ENCODE measurements at regions not wholly inside any gene's neighbourhood (a gene's known extent, or its start where the extent isn't known, plus 50 kb on each side); places are given as distances from the start of the nearest gene placed in this dataset.

GRCh38 chr6:19424853-19425252 is 412.3 kb upstream of the ID4 start:
- DNase-seq = no peak

DNA sequence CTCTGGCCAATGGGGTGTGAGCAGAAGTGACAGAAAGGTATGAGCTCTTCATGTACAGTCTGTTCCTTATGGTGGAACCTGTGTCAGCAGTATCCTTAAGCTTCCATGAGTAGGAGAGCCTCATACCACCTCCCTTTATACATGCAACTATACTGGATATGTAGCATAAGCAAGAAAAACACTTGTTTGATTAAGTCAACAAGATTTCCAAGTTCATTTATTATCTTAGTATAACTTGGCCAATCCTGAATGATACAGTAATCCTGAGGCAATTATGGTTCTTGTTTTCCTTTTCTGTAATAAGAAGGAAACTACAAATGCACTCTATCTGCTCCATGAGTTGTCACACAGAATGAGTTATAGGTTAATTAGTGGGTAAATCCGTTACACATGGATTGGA is 409.6 kb upstream of the ID4 start:
- no peak for DNase-seq

- DNase-seq = no peak
Measured at GRCh38 chr6:19432966-19433498, 404.1 kb upstream of the ID4 start.

DNA sequence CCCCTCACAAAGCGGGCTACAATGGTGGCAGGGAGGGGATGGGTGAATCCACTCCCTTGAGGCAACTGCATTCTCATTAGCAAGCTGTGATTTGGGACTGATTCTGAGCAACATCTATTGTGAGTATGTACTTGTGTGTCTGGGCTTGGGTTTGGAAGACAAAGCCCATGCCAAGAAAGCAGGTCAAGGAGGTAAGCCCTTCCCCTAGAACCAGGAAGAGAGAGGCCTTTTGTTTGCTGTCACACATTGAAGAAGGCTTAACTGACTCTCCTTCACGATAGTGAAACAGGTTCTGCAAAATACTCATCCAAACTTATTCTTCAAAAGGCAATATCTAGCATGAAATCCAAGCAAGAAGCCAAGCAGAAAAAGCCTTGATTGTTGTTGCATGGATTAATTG is 403.1 kb upstream of the ID4 start:
- no peak for DNase-seq

GRCh38 chr6:19435755-19436154 is 401.4 kb upstream of the ID4 start:
- DNase-seq = no peak

DNA sequence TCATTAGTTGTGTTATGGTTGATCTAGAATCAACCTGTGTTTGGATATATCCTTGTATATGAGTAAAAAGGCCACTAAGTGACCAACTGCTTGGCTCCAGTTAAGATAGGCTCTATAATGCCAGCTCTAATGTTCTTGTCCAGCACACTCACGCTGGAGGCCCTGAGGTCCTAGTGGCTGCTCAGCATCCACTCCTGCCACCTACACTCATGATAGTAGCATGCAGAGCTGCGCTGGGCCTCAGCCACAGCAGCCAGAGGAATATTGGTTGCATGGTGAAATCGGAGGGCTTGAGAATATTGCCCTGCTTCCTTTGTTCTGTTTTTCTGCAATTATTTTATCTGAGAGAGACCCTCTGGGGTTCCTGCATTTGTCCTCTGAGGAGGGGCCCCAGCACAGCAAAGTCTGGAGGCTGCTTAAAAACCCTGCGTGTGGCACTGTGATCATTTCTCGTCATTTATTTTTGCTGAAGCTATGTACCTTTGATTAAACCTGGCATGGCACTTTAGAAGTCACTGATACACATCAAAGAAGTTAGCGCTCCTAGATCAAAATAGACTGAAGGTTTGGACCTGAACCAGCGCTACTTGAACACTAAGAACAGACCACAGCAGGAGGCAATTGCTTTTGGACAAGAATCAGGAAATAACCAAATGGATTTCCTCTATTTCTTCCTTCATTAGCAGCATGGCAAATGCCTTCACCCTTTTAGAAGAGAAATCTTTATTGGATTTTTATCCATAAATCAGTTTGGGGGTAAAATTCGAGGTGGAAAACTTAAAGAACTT is 398.4 kb upstream of the ID4 start:
- no peak for DNase-seq

DNA sequence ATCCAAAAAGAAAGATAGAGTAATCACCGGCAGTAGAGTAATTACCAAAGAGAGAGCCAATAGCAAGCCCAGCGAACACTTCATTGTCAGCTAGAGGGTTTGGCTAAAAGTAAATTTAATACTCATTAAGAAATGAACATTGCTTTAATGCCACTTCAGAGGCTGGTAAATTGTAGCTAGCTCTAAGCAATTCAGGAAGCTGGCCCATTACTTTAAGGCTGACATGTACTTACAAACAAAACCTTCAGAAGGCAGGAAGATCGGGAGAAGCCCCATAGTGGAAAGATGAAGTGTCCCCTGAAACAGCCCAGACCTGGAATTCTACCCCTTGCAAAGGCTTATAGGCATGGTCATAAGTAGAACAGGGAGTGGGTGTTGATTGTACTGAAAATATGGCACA is 396.6 kb upstream of the ID4 start:
- DNase-seq = no peak

GRCh38 chr6:19443411-19443810 is 393.8 kb upstream of the ID4 start:
- no peak for DNase-seq

DNA sequence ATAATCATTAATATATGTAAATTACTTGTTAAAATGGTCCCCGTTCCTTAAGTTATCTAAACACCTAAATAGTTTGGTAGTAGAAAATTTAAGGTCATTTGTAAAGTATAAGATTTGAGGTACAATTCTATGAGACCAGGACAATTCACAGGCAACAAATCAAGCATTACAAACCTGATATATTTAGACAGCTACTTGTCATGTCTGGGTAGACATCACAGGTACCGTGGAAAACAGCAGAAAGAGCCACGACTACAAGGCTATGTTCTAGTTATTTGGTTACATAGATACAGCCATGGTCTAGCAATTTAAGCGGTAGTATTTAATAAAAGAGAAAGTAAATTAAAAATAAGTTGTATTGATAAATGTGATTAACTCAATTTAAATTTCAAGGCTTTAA is 393.1 kb upstream of the ID4 start:
- DNase-seq = no peak

DNA sequence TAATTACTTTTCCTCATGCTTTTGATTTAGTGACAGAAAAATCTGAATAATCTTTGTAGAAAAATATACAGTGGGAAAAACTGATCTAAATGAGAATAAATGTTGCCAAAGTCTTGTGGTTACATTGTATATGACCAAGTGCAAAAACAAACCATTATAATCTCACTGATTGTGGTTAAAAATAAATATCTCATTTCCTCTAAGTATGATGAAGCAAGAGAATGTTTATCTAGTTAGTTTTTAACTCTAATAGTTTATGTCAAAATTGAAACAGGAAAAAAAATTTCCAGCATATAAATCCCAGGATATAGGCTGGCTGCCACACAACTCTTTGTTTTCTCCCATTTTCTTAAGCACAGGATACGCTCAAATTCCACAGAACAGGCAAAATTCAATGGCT is 392.7 kb upstream of the ID4 start:
- no peak for DNase-seq

- no peak for DNase-seq
Measured at GRCh38 chr6:19446570-19446969, 390.6 kb upstream of the ID4 start.

- DNase-seq = no peak
Measured at GRCh38 chr6:19450651-19451050, 386.5 kb upstream of the ID4 start.

- DNase-seq = no peak
Measured at GRCh38 chr6:19452495-19452894, 384.7 kb upstream of the ID4 start.

DNA sequence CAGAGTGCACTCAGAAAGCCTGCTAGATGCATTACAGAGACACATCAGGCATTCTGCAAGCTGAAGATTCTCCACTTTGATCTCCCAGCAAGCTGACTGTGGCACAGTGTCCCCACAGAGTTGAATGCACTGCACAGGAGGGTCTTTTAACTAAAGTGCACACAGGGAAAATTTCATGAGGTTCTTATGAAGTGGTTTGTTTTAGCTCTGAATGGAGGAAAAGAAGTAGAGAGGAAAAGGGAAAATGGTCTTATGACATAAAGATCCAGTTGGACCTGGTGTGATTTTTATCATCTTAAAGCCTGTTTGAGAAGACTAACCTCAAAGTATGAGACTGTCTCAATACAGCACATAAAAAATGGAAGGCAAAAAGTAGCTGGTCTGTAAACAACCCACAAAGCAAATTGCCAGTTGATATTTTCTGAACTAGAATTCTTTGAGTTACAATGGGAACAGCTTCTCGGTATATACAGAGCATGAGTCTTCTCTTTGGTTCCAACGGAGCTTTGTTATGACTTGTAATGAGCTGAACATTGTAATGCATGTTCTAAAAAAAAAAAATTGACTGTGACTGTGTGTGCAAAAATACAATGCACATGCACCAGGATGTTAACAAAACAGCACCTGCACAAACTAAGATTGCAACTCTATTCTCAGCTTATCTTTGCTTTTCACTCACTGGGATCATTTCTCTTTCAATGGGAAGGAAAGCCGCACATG is 383.0 kb upstream of the ID4 start:
- DNase-seq = no peak

- DNase-seq = no peak
Measured at GRCh38 chr6:19454721-19455392, 382.3 kb upstream of the ID4 start.

GRCh38 chr6:19463250-19463649 is 373.9 kb upstream of the ID4 start:
- DNase-seq = no peak

GRCh38 chr6:19463925-19464324 is 373.2 kb upstream of the ID4 start:
- no peak for DNase-seq

DNA sequence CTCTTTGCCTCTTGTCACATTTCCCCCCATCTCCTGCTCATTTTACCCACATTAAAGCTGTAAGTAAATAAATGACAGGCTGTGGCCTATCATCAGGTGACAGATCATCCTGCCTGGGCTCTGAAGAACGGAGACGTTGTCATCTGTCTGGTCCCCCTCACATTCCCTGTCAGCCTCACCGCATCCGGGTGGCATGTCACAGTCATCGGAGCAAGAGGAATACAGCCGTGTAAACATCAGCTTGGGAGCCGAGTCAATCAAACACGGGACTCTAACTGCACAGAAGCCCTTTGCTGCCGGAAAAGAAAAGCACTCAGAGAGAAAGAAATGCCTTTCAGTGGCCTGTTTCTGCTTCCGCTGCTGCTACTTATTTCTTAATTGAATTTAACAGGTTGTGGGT is 371.9 kb upstream of the ID4 start:
- no peak for DNase-seq

- no peak for DNase-seq
Measured at GRCh38 chr6:19465760-19466159, 371.4 kb upstream of the ID4 start.

GRCh38 chr6:19470333-19470732 is 366.8 kb upstream of the ID4 start:
- DNase-seq = no peak

DNA sequence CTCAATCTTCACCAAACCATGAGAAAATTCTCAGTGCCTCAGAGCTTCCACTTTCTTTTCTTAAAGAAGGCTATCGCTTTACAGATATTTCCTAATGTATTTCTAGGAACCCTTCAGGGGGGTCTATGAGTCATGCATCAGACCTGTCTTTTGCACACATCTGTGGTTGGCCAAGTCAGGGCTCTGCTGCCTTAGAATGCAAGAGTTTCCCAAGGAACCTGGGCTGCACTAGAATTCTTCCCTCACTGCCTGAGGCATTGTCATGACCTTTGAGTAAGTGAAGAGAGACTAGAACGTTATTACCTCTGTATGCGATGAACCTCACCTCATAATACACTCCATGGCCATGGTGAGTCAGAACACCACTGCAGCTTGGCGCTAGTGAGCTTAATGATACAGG is 365.0 kb upstream of the ID4 start:
- DNase-seq = no peak

GRCh38 chr6:19472850-19473249 is 364.3 kb upstream of the ID4 start:
- DNase-seq = no peak

- DNase-seq = no peak
Measured at GRCh38 chr6:19477563-19477962, 359.6 kb upstream of the ID4 start.

DNA sequence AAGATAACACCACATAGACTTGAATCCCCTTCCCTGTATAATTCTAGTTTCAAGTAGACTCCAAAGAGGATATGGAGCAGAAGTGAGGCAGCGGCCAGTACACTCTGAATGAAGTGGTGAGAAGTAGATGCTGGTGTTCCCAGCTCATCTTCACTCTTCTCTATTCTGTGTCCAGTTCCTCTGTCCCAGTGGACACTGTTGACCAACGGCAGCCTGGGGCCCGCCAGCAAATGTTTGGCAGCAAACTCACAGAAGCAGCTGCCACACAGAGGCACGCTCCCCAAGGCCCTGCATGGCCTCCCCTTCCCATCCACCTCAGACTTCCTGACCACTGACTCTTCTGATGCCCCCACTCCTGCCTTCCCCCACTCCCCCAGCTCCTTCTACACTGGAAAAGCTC is 358.9 kb upstream of the ID4 start:
- no peak for DNase-seq

Data from activated CD4-positive, alpha-beta T cell treated with anti-CD3 and anti-CD28 coated beads for 48 hours (primary cell).